GM19395 (cell line): ENCODE measurements at regions not wholly inside any gene's neighbourhood (a gene's known extent, or its start where the extent isn't known, plus 50 kb on each side); places are given as distances from the start of the nearest gene placed in this dataset.
A peak's percentile ranks its signal among the peaks of the same experiment; 100 is the strongest.
"Not testable (repeated sequence)": the region's sequence is repeated elsewhere in the genome, so short reads cannot be mapped to it uniquely, and the experiment has no call there.

Experiments used
- ATAC-seq: cut with Tn5 transposase; IDR thresholded peaks from one replicate; pipeline ENCODE4 v1.9.1; 2021; ENCODE audit warnings: mild to moderate bottlenecking, moderate library complexity; ENCODE audit not compliant: unreplicated experiment

DNA sequence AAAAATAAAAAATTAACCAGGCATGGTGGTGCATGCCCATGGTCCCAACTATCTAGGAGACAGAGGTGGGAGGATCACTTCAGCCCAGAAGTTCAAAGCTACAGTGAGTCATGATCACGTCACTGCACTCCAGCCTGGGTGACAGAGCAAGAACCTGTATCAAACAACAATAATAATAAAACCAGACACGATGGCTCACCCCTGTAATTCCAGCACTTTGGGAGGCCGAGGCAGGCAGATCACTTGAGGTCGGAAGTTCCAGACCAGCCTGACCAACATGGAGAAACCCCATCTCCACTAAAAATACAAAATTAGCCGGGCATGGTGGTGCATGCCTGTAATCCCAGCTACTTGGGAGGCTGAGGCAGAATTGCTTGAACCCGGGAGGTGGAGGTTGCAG lies 159.4 kb downstream of the SKIDA1 start:
- not testable (repeated sequence) for ATAC-seq

DNA sequence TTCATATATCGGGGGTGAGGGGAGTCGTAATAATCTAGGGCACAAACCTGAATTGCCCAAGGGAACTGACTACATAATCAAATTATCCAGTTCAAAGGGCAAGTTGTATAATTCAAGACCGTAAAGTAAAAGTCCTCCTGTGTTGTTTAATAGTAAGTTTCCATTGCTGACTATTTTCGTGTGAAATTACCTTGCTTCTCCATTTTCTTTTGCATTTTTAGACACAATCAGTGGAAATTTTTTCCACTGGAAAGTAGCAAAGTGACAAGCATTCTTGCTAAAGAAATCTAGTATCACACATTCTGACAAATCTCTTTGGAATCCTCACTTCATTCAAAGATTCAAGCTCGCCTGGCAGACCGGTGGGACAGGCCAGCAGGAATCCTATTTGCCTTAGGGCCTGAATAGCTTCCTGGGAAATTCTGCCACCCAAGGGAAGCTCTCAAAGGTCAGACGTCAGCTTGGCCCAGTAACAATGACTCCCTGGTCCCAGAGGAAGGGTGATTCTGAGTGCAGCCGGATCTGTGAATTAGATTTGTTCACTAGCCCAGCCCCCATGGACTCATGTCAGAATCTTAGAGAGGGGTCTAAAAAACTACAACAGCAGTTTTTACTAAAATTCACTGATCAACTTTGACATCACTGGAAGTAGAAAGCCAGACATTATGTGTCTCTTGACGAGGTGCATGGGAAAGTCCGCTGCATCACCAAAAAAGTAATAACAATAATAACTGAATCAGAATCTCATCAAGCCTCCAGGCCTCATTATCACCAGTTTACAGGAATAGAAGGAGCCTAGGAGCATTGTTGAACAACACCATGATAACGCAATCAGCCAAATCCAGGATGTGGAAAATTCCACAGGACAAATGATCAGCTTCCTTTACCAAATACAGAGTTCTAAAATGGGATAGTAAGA lies 161.0 kb downstream of the SKIDA1 start:
- ATAC-seq = no peak

DNA sequence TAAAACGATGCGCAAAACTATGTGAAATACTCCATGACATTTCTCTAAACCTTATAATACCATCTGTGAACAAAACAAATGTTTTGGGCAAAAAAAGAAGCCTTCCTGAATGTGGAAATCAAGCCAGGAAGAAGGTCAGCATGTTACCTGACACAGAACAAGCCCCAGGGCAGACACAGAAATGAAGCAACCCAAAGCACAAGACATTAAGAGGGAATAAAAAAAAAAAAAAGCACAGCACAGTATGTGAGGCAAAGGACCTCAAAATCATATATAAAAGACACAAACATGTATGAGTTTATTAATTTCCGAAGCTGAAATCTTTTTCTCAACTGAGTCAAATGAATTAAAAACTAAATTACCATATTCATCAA lies 161.8 kb downstream of the SKIDA1 start:
- no peak for ATAC-seq

DNA sequence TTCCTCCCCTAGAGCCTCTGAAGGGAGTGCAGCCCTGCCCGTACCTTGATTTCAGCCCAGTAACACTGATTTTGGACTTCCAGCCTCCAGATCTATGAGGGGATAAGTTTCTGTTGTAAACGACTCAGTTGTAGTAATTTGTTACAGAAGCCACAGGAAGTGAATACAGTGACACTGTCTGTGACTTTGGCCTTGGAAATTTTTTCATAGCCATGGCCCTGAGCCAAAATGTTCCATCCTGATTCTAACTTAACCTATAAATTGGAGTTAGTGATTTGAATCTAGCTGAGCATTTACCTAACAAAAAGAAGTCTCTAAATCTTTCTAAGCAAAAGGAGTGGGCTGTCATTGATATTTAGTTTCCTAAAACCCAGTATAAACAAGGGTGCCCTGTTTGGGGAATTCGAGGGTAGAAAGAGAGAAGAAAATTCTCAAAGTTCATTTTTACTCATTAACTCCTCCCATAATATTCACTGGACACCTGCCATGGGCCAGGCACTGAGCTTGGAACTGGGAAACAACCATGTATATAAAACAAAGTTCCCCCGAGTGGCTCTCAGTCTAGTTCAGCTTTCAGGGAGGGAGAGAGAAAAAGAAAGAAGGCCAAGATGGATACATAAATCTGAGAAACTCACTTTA lies 162.3 kb downstream of the SKIDA1 start:
- no peak for ATAC-seq

DNA sequence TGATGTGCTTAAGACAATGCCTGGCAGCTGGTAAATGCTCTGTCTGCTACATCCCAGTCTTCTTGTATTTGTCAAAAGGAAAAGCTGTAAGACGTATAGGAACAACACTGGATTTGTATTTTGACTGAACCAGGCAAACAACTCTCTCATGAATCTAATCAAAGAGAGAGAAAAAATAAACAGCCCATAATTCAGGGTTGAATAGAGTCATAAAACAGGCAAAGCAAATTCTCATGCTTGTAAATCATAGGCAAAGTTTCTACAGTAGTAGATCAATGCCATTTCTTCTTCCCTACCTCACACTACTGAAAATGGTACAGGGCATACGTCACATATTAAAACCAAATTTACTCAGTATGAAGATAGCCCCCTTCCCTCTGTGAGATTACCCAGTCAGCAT lies 166.3 kb downstream of the SKIDA1 start:
- no peak for ATAC-seq

DNA sequence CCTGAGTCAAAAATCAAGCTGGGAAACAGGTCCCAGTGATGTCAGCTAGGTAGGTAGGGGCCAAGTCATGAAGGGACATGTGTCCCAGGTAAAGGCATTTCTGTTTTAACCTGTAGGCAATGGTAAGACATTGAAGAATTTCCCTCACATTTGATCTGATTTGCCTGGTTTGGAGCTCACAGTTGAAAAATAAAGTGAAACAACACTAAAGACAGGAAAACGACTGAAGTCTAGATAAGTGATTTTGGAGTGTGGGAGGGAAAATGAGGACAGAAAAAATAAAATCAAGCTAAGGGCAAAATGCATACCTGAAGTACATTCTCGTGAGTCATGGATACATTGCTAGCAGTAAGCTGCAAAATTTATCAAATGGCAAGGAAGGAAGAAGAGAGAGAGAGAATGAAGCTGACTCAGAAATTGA lies 169.9 kb downstream of the SKIDA1 start:
- ATAC-seq = no peak

DNA sequence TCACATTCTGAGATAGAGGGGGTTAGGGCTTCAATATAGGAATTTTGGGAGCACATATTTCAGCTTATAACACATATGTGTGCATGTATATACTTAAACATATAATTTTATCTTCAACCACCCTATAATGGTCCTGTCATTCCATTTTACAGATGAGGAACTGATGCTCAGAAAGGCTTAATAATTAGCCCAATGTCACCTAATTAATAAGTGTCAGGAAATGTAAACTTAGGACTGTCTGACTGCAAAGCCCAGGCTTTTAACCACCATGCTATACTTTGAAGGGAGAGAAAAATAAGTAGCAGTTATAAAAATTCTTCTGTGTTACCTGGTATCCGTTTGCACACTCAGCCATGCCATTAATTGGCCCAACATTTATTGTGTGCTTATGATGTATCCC lies 172.6 kb downstream of the SKIDA1 start:
- ATAC-seq = peak; percentile 81

DNA sequence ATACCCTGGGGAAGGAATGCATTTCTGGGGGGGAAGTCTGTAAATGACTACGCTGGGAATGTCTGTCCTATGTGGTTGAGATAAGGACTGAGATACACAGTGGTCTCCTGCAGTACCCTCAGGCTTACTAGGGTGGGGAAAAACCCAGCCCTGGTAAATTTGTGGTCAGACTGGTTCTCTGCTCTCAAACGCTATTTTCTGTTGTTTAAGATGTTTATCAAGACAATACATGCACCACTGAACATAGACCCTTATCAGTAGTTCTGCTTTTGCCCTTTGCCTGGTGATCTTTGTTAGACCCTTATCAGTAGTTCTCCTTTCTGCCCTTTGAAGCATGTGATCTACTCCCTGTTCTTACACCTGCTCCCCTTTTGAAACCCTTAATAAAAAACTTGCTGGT lies 173.9 kb downstream of the SKIDA1 start:
- not testable (repeated sequence) for ATAC-seq

DNA sequence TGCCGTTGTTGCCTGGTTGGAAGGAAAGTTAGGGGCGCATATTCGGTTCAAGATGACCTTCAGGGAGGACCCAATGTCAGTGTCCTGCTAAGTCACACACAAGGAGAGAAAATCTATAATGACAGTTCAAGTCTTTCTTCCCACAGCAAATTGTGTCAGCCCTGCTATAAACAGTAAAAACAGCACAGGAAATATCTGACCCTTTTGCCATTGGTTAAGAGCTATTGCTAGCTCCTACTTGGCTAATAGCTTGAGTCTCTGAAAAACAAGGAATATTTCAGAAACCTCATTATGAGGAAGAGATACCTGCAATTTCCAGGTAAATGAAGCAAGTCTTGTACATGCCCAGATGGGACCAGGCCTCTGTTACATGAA lies 175.6 kb downstream of the SKIDA1 start:
- ATAC-seq = no peak

DNA sequence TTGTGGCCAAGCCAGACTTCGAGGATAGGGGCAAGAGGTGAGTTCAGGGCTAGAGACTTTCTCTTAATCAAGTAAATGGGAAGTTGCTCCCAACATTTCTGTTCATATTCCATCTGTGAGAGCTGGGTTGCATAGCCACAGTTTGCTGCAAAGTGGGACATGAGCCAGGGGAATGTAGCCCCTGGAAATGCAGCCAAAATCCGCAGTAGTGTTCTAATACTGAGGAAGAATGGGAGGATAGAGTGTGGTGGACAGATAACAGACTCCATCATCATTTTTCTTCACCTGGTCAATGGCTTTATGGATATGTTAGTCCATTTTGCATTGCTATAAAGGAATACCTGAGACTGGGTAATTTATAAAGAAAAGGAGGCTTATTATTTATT lies 177.7 kb downstream of the SKIDA1 start:
- no peak for ATAC-seq

DNA sequence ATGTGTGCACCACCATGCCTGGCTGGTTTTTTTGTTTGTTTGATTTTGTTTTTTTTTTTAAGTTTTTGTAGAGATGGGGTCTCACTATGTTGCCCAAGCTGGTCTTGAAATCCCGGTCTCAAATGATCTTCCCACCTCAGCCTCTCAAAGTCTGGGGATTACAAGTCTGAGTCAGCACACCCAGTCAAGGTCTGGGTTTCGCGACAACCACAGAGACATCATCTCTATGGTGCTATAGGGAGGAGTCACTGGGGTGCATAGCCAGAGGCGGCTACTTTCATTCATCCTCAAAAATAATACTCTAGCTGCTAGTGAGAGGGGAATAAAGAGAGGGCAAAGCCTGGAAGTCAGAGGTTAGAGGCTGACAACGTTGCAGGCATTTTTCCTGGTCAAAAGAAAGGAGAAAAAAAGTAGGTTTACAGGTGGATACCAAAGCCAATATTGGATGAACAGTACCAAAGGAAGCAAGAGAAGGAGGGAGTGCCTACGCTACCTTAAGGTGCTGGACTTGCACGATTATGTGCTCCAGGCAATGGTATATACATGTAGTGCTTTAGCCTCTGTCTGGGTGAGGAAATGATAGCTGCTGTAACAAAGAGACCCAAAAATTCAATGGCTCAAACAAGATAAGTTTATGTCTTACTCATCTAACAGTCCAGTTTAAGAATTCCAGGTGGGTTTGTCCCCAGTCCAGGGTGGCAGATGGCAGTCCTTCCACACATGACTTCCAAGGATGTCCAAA lies 178.3 kb downstream of the SKIDA1 start:
- ATAC-seq = no peak

DNA sequence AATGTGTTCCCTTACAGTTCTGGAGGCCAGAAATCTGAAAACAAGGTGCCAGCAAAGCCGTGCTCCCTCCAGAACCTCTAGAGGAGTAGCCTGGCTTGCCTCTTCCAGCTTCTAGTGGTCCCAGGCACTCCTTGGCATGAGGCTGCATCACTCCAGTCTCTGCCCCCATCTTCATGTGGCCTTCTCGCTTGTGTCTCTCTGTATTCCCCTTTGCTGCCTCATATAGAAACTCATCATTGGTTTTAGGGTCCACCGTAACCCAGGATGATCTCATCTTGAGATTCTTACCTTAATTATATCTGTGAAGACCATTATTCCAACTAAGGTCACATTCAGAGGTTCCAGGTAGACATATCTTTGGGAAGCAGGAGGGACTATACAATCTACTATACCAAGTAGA lies 182.4 kb downstream of the SKIDA1 start:
- ATAC-seq = no peak

DNA sequence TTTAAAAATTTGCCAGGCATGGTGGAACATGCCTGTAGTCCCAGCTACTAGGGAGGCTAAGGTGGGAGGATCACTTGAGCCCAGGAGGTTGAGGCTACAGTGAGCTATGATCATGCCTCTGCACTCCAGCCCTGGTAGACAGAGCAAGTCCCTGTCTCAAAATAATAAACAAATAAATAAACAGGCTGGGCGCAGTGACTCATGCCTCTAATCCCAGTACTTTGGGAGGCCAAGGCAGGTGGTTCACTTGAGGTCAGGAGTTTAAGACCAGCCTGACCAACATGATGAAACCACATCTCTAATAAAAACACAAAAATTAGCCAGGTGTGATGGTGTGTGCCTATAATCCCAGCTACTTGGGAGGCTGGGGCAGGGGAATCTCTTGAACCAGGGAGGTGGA lies 183.0 kb downstream of the SKIDA1 start:
- ATAC-seq = not testable (repeated sequence)

DNA sequence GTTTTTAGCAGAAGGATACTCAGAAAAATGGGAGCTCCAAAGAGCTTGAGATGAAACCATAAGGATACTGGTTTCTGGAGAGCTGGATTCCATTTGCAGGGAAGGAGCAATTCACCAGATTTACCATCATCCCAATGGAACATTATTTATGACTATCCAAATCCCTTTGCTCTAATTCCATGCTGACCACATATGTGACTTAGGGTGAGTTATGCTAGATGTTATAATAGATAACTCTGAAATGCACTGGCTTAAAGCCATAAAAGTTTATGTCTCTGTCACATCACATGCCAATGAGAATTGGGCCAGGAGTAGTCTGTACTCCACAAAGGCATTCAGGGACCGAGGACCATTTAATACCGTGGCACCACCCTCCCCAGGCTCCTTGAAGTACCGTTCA lies 185.2 kb downstream of the SKIDA1 start:
- ATAC-seq = no peak

DNA sequence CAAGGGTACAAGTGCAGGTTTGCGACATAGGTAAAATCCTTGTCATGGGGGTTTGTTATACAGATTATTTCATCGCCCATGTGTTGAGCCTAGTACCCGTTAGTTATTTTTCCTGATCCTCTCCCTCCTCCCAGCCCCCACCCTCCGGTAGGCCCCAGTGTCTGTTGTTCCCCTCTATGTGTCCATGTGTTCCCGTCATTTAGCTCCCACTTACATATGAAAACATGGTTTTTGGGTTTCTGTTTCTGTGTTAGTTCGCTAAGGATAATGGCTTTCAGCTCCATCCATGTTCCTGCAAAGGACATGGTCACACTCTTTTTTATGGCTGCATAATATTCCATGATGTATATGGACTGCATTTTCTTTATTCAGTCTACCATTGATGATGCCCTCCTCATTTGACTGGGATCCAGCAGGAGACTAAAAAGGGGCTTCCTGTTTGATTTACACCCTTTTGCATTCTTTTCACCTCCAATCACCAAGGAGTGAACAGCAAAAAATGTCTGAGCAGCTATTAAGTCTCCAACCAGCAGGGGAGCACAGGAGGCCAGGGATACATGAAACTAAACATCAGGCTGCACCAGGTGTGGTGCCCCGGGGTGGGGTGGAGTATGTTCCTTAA lies 188.2 kb downstream of the SKIDA1 start:
- ATAC-seq = no peak

DNA sequence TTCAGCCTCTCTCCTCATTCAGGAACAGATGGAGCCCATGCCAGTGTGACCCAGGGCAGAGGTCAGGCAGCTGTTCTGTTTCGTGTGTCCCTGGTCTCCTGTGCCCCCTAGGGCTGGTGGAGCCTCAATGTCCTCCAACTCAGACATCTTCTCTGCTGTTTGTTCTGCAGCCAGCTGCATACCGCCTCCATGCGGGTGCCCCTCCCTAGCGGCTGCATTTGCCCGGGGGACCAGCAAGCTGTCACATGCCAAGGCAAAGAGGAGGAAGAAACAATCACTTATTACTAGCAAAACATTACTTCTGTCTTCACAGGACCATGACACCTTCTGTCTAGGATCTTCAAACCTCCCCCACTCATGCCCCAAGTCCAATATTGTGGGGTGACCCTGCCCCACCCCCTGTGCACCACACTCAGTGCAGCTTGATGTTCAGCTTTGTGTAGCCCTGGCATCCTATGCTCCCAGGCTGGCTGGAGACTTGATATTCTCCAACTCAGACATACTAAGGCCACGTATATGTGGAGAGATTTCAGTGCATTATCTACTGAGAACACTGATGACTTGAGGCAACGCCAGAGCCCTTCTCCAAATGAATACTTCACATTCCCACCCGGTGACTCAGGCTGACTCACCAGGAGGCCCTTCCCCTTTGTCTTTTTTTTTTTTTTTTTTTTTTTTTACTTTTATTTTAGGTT lies 188.9 kb downstream of the SKIDA1 start:
- no peak for ATAC-seq

DNA sequence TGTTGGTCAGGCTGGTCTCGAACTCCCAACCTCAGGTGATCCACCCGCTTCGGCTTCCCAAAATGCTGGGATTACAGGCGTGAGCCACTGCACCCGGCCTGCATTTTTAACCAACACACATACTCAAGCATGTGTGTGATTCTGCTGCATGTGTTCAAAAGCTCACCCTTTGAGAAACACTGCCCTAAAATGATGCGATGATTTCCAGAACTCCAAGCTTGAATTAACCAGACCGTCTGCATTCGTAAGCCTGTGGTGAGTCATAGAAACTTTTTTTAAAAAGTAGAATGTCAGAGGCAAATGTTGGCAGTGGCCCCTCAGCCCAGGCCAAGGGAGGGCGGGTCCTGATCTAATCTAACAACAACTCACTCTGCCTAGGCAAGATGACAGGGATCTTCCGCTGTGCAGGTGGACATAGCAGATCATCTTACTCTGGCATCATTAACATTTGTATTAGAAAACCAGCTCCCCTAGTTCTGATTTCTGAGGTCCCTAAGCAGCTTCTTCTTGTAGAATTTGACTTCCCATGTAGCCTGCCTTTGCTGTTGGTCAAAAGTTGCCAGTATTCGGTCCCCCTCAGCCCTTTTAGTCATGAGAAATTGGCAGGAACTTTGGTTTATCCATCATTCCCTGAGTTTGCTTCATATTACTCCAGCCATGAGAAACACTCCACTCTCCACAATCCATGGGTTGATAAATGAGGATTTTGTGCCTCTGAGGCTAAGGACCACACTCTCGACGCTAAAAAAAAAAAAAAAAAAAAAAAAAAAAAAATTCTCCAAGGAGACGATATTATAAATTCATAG lies 190.4 kb downstream of the SKIDA1 start:
- ATAC-seq = no peak

DNA sequence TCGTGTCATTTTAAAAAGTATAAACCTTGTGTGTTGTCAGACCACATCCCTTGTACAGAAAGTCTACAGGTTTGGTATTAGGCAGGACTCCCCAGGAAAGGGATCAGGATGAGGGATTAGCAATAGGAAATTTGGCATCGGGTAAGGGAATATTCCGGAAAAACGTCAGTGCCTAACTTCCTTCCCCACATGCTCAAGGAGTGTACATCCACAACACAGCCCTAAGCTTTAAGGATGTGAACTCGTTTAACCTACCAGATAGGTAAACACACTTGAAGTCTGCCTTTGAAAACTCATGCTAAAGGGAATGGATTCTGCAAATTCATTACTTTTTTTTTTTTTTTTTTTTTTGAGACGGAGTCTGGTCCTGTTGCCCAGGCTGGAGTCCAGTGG lies 194.9 kb downstream of the SKIDA1 start:
- ATAC-seq = no peak

DNA sequence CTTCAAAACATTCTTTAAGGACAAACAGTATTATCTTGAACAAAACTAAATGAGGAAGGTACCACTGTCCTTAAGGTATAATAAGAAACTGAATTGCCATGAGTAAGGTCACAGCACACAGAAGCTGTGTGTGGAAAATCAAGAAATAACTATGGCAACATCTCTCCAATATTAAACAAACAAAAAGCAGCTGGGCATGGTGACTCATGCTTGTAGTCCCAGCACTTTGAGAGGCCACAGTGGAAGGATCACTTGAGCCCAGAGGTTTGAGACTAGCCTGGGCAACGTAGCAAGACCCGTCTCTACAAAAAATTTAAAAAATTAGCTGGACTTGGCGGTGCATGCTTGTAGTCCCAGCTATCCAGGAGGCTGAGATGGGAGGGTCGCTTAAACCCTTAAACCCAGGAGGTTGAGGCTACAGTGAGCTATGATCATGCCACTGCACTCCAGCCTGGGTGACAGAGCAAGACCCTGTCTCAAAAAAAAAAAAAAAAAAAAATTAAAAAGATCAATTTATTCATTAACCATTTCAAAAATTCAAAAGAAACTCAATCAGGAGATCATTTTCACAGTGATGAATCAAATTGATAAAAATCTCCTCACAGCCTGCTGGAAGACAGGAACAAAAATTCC lies 195.4 kb downstream of the SKIDA1 start:
- ATAC-seq = no peak
